IPS-18c (cell line): ENCODE measurements at regions not wholly inside any gene's neighbourhood (a gene's known extent, or its start where the extent isn't known, plus 50 kb on each side); places are given as distances from the start of the nearest gene placed in this dataset.

Experiments
- H3K4me3 ChIP-seq: 2 replicates; pipeline ENCODE4 v1.7.0; 2013; ENCODE audit warnings: low read depth, mild to moderate bottlenecking, low read length, moderate library complexity; ENCODE audit not compliant: insufficient read depth
- H3K9me3 ChIP-seq: one replicate; pipeline ENCODE4 v1.6.1; 2013; ENCODE audit warnings: mild to moderate bottlenecking, low read length, moderate library complexity; ENCODE audit not compliant: control insufficient read depth, insufficient read depth

DNA sequence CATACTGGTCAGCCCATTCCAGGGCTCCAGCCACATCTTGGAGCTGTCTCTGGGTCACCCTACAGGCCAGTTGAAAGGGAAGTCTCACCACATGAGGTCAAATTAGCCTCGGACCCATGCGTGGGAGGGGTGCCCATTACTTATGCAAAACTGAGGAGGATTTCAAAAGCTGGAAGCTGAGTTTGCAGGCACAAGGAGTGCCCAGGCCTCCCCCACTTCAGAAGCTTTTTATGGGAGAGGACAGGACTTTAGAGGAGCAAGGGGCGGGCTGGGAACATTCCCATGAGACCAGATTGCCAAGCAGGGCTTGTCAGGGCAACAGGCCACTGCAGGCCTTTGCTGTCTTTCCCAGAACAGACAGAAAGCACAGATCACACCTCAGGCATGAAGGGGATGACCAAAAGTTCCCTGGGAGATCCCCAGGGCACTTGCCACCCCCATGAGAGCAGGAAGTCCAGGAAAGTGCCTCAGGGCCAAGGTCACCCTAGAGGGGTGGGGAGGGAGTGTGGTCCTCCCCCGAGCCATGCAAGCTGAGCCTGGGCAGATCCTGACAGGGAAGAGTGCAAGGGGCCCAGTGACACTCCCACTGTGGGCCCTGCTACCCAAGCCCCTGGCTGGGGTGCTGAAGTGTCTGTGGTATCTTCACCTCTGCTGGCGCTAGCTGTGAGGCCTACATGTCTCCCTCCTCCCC lies 267.7 kb downstream of the BCL11A start:
- H3K4me3 ChIP-seq: no peak overlapping the region
- H3K9me3 ChIP-seq: no peaks in the 10 kb centered on the region

- Histone ChIP-seq H3K4me3 (no peak overlapping the region), H3K9me3 (no peaks in the 10 kb centered on the region)
These were observed 269.8 kb downstream of the BCL11A start for GRCh38 chr2:60283626-60284025.

- Histone ChIP-seq H3K9me3 (no peaks in the 10 kb centered on the region), H3K4me3 (no peak overlapping the region)
These were observed 270.6 kb downstream of the BCL11A start for GRCh38 chr2:60282886-60283285.

DNA sequence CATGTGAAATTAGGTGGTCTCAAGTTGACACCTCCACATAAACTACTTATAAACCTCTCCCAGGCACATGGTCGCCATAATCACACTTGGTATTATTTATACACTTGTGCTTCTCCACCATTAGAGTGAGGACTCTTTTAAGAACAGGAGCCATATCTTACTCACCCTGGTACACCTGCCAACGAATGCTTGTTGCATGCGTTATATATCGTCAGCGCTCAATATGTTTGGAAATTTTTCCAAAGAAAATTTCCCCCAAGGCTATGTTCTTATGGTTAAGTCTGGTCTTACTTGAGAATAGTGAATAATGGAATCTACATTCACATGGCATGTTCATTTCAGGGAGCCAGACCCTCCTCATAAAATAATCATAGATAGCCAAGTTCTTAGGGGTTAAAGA lies 271.7 kb downstream of the BCL11A start:
- H3K9me3 ChIP-seq: no peaks in the 10 kb centered on the region
- no peak overlapping the region for H3K4me3 ChIP-seq

- Histone ChIP-seq H3K4me3 (no peak overlapping the region), H3K9me3 (no peaks in the 10 kb centered on the region)
These were observed 273.2 kb downstream of the BCL11A start for GRCh38 chr2:60280238-60280637.

DNA sequence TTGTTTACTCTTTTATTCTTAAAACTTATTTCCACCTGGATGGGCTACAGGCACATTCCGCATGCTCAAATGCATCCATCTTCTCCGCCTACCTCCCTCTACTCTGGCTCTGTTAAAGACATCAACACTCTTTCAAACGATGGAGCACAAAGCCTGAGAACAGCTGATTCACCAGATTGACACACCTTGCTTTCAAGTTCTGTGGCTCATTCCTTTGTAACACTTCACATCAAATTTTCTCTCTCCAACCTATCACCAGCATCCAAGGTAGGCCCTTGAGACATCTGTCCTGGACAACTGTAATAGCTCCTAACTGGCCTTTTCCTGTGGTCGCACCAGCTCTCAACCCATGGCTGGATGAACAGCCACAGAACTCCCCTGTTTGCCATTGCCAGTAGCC lies 274.5 kb downstream of the BCL11A start:
- Histone ChIP-seq H3K4me3 (no peak overlapping the region), H3K9me3 (no peaks in the 10 kb centered on the region)

DNA sequence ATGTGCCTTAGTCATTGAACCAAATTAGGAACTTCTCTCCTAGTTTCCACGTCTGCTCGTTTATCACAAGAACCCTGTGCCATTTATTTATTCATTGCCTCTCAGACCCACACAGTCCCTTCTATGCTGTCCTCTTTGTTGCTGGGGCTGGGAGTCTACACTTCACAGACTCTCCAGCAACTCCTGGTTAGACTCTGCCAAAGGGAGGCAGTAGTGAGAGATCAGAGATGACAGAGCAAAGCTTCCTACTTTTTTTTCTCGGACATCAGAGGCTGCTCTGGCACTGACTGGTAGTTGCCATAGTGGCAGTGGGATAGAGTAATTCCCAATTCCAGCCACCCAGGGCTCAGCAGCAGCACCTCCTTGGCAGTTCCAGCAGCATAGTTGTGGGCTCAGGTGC lies 277.5 kb downstream of the BCL11A start:
- H3K4me3 ChIP-seq: no peak overlapping the region
- H3K9me3 ChIP-seq: no peaks in the 10 kb centered on the region

DNA sequence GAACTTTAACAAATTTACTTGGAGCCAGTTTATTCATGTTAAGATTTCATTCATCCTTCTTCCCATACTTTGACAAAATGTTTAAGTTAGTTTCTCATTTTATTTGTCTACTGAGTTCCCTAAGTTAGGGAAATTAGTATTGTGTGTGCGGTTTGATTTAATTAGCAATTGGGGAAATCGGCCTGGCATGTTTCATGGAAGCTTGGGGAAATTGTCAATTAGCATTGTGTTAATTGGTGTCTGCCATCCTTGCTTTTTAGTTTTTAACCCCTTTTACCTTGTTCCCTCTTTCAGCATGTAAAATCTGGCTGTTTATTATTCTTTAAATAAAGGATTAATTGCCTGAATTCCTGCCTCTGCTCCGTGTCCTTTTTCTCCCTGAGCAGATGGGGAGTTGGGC lies 279.6 kb downstream of the BCL11A start:
- H3K9me3 ChIP-seq: no peaks in the 10 kb centered on the region
- H3K4me3 ChIP-seq: no peak overlapping the region

- Histone ChIP-seq H3K9me3 (no peaks in the 10 kb centered on the region), H3K4me3 (no peak overlapping the region)
These were observed 281.7 kb downstream of the BCL11A start for GRCh38 chr2:60271713-60272112.

DNA sequence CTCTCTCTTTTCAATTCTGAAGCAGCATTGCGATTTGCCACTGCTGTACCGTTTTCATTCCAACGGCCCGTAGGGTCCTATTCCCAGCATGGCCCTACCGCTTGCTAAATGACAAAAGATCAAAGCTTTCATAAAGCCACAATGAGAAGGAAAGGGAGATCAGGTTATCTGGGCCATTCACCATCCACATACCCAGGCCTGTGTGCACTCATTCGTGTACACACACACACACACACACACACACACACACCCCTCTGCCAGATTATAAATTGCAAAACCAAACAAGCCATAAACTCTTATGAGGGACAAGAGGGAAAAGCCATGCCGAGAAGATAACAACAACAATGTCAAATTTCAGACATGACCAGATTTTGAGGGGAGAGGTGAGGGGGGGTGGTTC lies 282.3 kb downstream of the BCL11A start:
- Histone ChIP-seq H3K4me3 (no peak overlapping the region), H3K9me3 (no peaks in the 10 kb centered on the region)

DNA sequence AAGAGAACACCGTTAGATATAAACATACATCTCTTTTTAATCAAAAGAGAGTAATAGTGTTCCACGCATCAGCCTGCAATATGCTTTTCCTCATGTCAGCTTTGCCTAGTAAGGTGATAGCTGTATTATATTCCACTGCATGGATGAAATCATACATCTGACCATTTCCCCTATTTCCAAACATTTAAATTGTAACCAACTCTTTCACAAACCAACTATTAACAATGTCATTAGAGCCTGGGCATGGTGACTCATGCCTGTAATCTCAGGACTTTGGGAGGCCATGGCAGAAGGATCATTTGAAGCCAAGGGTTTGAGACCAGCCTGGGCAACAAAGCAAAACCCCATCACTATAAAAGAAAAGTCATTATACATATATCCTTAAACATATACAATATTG lies 284.8 kb downstream of the BCL11A start:
- no peak overlapping the region for H3K4me3 ChIP-seq
- H3K9me3 ChIP-seq: no peaks in the 10 kb centered on the region

GRCh38 chr2:60268032-60268431 lies 285.4 kb downstream of the BCL11A start:
- no peak overlapping the region for H3K4me3 ChIP-seq
- H3K9me3 ChIP-seq: no peaks in the 10 kb centered on the region

DNA sequence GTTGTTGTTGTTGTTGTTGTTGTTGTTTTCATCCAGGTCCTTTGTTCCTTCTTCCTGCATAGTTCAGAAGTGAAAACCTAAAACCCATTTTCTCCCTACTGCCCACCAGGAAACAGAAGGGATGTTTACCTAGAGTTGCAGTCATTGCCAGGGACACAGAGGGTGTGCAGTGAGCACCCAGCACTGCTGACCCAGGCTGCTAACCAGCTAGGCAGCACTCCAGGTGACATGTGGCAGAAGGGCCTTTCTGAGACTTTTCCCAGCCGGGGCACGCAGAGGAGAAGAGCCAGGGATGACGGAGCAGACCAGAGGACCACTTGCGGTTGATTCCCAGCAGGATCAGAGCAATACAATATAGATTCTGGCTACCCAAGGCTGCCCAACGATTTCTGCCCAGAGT lies 286.3 kb downstream of the BCL11A start:
- no peaks in the 10 kb centered on the region for H3K9me3 ChIP-seq
- no peak overlapping the region for H3K4me3 ChIP-seq

GRCh38 chr2:60262178-60262577 lies 291.3 kb downstream of the BCL11A start:
- Histone ChIP-seq H3K4me3 (no peak overlapping the region), H3K9me3 (no peaks in the 10 kb centered on the region)

GRCh38 chr2:60260639-60261296 lies 292.7 kb downstream of the BCL11A start:
- Histone ChIP-seq H3K9me3 (no peaks in the 10 kb centered on the region), H3K4me3 (no peak overlapping the region)

DNA sequence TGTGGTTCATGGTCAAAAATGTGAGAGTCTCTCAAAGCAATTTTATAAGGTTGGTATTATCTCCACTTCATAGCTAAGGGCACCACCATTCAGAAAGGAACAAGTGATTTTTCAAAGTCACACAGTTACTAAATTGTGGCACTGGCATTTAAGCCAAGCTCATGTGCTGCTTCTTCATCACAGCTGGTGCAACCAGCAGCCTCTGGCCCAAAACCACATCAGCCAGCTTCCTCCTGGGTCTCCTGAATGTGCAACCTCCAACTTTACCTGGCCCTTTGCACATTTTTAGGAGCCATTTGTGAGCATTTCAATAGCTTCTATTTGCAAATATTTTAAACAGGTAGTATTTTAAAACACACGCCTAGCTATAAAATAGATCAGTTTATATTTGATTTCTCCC lies 293.7 kb downstream of the BCL11A start:
- Histone ChIP-seq H3K9me3 (no peaks in the 10 kb centered on the region), H3K4me3 (no peak overlapping the region)

DNA sequence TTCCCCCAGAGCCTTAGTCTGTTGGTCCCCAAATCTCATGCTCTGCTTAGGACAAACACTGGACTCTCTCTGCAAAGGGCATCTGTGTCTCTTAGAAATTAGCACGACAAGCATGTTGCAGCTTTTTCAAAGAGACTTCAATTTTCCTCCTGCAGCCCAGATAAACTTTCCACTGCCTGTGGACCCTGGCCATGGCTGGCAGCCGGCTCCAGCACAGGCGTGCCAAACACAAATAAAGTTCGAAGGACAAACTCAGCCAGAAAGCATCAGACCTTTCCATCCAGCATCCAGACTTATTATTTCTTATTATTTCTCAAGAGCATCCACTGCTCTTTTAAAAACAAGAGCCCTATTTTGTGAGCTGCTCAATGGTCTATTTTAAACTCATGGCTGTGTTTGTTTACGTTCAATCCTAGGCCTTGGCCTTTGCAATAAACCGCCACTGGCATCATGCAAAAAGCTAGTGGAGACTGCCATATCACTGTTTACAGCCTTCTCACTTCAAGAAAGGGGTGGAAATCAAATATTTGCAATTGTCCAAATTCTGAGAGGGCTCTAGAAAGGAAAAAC lies 300.8 kb downstream of the BCL11A start:
- no peaks in the 10 kb centered on the region for H3K9me3 ChIP-seq
- no peak overlapping the region for H3K4me3 ChIP-seq

DNA sequence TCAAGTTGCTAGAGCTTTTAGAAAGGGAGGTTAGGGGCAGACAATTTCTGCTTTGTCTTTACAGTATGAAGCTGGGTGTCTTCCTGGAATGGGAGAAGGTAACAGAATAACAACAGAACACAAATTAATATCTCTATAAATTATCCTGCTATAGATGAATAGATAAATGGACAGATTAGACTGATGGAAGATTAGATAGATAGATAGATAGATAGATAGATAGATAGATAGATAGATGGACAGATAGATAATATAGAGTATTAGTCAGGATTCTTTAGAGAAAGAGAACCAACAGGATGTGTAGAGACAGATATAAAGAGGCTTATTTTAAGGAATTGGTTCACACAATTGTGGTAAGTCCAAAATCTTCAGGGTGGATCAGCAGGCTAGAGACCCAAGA lies 302.2 kb downstream of the BCL11A start:
- no peaks in the 10 kb centered on the region for H3K9me3 ChIP-seq
- H3K4me3 ChIP-seq: no peak overlapping the region

DNA sequence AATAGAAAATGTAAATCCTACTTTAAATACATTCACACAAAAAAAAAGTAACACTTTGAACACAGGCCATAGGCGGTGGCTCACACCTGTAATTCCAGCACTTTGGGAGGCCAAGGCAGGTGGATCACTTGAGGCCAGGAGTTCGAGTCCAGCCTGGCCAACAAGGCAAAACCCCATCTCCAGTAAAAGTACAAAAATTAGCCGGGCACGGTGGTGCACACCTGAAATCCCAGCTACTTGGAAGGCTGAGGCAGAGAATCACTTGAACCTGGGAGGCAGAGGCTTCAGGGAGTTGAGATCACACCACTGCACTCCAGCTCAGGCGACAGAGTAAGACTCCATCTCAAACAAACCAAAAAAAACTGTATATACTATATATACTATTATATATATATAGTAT lies 303.6 kb downstream of the BCL11A start:
- Histone ChIP-seq H3K9me3 (no peaks in the 10 kb centered on the region), H3K4me3 (no peak overlapping the region)
